CD4-positive, alpha-beta memory T cell (primary cell): ENCODE measurements at regions not wholly inside any gene's neighbourhood (a gene's known extent, or its start where the extent isn't known, plus 50 kb on each side); places are given as distances from the start of the nearest gene placed in this dataset.

Source experiments
- CTCF ChIA-PET: fragments of 350-600 bp; sonication (Branson Sonifier 250); formaldehyde crosslinking; loops from one replicate; lab custom pipeline; 2021; ENCODE audit warnings: inconsistent platforms; ENCODE audit not compliant: partially characterized antibody; lab: Charles Lee
- POLR2A ChIA-PET: fragments of 350-600 bp; sonication (Branson Sonifier 250); formaldehyde crosslinking; loops from one replicate; lab custom pipeline; 2021; ENCODE audit not compliant: partially characterized antibody; lab: Charles Lee
- DNase-seq, 5 donors: peaks; one replicate each; pipeline versions ENCODE4 v3.0.0 to v3.0.0-alpha.2; 2020 to 2022; ENCODE audit warnings: mixed read lengths in 1 of 5
- H3K27ac ChIP-seq: one replicate; pipeline ENCODE4 v1.7.0; 2013; ENCODE audit warnings: low read depth, low read length
- H3K27me3 ChIP-seq: 2 replicates; pipeline ENCODE4 v1.7.0; 2013; ENCODE audit warnings: mild to moderate bottlenecking, low read length, moderate library complexity; ENCODE audit not compliant: insufficient read depth
- H3K36me3 ChIP-seq: 2 replicates; pipeline ENCODE4 v1.7.0; 2013; ENCODE audit warnings: mild to moderate bottlenecking, low read length, moderate library complexity; ENCODE audit not compliant: insufficient read depth
- H3K4me1 ChIP-seq: 2 replicates; pipeline ENCODE4 v1.7.0; 2013; ENCODE audit warnings: mild to moderate bottlenecking, low read length, moderate library complexity; ENCODE audit not compliant: insufficient read depth
- H3K4me3 ChIP-seq, 2 donors: one replicate each; pipeline ENCODE4 v1.7.0; 2013; ENCODE audit warnings: low read length in 2 of 2, mild to moderate bottlenecking in 1 of 2
- H3K9me3 ChIP-seq, 2 donors: one replicate each; pipeline ENCODE4 v1.7.0; 2013; ENCODE audit warnings: low read length in 2 of 2, control low read depth in 1 of 2; ENCODE audit not compliant: control insufficient read depth in 1 of 2
- H3K27ac Mint-ChIP-seq, 7 donors: one replicate each; pipeline ENCODE4 v1.8.0; 2020 to 2021; ENCODE audit warnings: mixed read lengths in 7 of 7, mild to moderate bottlenecking in 6 of 7, inconsistent platforms in 3 of 7, moderate library complexity in 3 of 7
- H3K27me3 Mint-ChIP-seq, 2 donors: one replicate each; pipeline ENCODE4 v1.8.0; 2020 to 2021; ENCODE audit warnings: mixed read lengths in 2 of 2
- H3K36me3 Mint-ChIP-seq, 2 donors: one replicate each; pipeline ENCODE4 v1.8.0; 2020 to 2021; ENCODE audit warnings: mixed read lengths in 2 of 2, inconsistent platforms in 1 of 2, mild to moderate bottlenecking in 1 of 2
- H3K4me1 Mint-ChIP-seq, 4 donors: one replicate each; pipeline ENCODE4 v1.8.0; 2020 to 2021; ENCODE audit warnings: mixed read lengths in 4 of 4, mild to moderate bottlenecking in 1 of 4
- H3K4me3 Mint-ChIP-seq, 8 donors: one replicate each; pipeline ENCODE4 v1.8.0; 2020 to 2021; ENCODE audit warnings: mixed read lengths in 8 of 8, mild to moderate bottlenecking in 7 of 8, moderate library complexity in 6 of 8, inconsistent platforms in 3 of 8
- H3K9me3 Mint-ChIP-seq, 8 donors: one replicate each; pipeline ENCODE4 v1.8.0; 2020 to 2021; ENCODE audit warnings: mixed read lengths in 8 of 8, mild to moderate bottlenecking in 5 of 8, inconsistent platforms in 3 of 8, moderate library complexity in 1 of 8
- intact Hi-C: fragments of 100-400 bp; cut with micrococcal nuclease; formaldehyde crosslinking; loops from one replicate; pipeline ENCODE4 v1.15.1; 2023

DNA sequence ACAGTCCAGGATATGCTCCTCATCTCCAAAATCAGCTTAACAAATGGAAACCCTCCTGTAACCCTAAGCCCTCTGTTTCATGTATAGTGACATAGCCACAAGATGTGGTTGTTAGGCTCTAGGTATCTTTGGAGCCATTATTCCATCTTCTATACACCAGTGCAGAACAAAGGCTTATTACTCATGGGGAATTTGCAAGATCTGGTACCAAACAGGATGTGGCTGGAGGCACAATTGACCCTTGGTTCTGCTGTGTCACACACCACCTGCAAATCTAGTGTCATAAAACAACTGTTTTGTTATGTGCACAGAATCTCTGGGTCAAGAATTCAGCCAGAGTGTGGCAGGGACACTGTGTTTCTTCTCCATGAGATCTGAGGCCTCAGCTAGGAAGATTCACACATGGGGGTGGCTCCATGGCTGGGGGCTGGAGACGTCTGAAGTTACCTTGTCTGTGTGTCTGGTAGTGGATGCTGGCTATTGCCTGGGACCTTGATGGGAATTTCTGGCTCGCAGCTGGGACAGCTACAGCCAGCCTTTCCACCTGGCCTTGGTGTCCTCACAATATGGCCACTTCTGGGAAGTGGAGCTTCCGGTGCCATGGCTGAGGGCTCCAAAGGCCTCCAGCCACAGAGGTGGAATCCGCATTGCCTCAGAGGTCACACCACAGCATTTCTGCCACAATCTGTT, 369.9 kb downstream of the CDH26 start:
- POLR2A ChIA-PET = no interaction called here
- Histone ChIP-seq H3K9me3 (no peaks in the 10 kb centered on the region), H3K27ac (no peak overlapping the region), H3K27me3 (no peaks in the 10 kb centered on the region), H3K4me3 (no peak overlapping the region), H3K4me1 (no peaks in the 10 kb centered on the region), H3K36me3 (no peaks in the 10 kb centered on the region)
- CTCF ChIA-PET = no interaction called here
- H3K4me3 Mint-ChIP-seq = no peak overlapping the region
- no peak for DNase-seq
- no peaks in the 10 kb centered on the region for H3K9me3 Mint-ChIP-seq
- H3K36me3 Mint-ChIP-seq = no peaks in the 10 kb centered on the region
- H3K4me1 Mint-ChIP-seq = no peaks in the 10 kb centered on the region
- no peaks in the 10 kb centered on the region for H3K27me3 Mint-ChIP-seq
- intact Hi-C loops = no loop called here
- H3K27ac Mint-ChIP-seq = no peak overlapping the region

DNA sequence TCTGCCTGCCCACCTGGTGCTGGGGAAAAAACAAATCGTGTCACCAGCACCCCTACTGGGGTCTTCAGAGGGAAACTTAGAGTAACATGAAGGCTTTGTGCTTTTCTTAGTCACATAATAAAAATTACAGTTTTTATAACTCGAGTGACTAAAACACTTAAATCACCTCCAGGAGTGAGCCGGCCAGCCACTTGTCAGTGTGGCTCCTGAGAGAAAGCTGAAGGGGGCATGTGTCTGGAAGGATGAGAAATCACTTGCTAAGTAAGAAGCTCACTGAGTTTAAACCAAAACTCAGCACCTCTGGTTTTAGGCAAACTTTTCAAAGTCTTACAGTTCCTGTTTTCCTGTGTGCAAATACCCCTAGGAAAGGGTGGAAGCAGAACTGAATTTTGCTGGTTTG, 372.2 kb downstream of the CDH26 start:
- no peak for DNase-seq
- intact Hi-C loops = no loop called here
- Histone ChIP-seq H3K36me3 (no peaks in the 10 kb centered on the region), H3K4me1 (no peaks in the 10 kb centered on the region), H3K4me3 (no peak overlapping the region), H3K27ac (no peak overlapping the region), H3K27me3 (no peaks in the 10 kb centered on the region), H3K9me3 (no peaks in the 10 kb centered on the region)
- H3K4me3 Mint-ChIP-seq = no peak overlapping the region
- ChIA-PET CTCF (no interaction called here), POLR2A (no interaction called here)
- H3K27me3 Mint-ChIP-seq = no peaks in the 10 kb centered on the region
- no peak overlapping the region for H3K27ac Mint-ChIP-seq
- no peaks in the 10 kb centered on the region for H3K36me3 Mint-ChIP-seq
- H3K4me1 Mint-ChIP-seq = no peaks in the 10 kb centered on the region
- H3K9me3 Mint-ChIP-seq = no peaks in the 10 kb centered on the region

DNA sequence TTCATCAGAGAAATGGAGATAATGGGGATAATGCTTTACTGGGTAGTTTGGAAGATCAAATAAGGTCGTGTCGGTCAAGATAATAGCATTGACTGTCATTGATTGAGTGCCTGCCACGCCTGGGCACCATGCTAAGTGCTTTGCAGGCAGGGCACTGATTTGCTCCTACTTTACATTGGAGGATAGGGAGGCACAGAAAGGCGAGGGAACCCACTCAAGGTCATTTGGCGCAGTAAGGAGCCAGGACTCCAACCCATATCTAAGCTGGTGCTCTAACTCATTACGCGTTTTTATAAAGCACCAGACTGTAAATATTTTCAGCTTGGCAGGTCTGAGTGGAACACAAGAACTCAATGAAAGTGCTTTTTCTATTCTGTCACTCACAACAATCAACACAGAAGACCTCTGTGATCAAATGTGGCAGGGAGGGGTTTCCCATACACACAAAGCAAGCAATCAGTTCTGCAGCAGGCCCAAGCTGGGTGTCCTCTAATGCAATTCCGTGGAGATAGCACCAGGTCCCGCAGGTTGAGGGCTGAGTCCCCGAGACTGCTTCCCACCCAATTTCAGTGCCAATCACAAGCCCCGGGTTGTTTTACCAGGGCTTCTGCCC, 373.6 kb downstream of the CDH26 start:
- peaks cover 0 to 1% (median 0%) of the 10 kb centered on the region in 8 donors for H3K9me3 Mint-ChIP-seq
- Histone ChIP-seq H3K27ac (no peak overlapping the region), H3K9me3 (no peaks in the 10 kb centered on the region), H3K4me3 (no peak overlapping the region), H3K36me3 (no peaks in the 10 kb centered on the region), H3K27me3 (no peaks in the 10 kb centered on the region), H3K4me1 (no peaks in the 10 kb centered on the region)
- no peak overlapping the region for H3K27ac Mint-ChIP-seq
- ChIA-PET POLR2A (no interaction called here), CTCF (no interaction called here)
- no peaks in the 10 kb centered on the region for H3K4me1 Mint-ChIP-seq
- intact Hi-C loops = no loop called here
- no peak for DNase-seq
- H3K36me3 Mint-ChIP-seq = no peaks in the 10 kb centered on the region
- peaks cover 0 to 2% of the 10 kb centered on the region in 2 donors for H3K27me3 Mint-ChIP-seq
- no peak overlapping the region for H3K4me3 Mint-ChIP-seq

- POLR2A ChIA-PET = no interaction called here
- no peak overlapping the region for H3K27ac Mint-ChIP-seq
- peaks cover 0 to 2% of the 10 kb centered on the region in 2 donors for H3K27me3 Mint-ChIP-seq
- CTCF ChIA-PET = no interaction called here
- Histone ChIP-seq H3K36me3 (no peaks in the 10 kb centered on the region), H3K4me1 (no peaks in the 10 kb centered on the region), H3K4me3 (no peak overlapping the region), H3K27me3 (no peaks in the 10 kb centered on the region), H3K9me3 (no peaks in the 10 kb centered on the region), H3K27ac (no peak overlapping the region)
- H3K36me3 Mint-ChIP-seq = no peaks in the 10 kb centered on the region
- H3K4me1 Mint-ChIP-seq = no peaks in the 10 kb centered on the region
- intact Hi-C loops = no loop called here
- no peak for DNase-seq
- no peak overlapping the region for H3K4me3 Mint-ChIP-seq
- peaks cover 0 to 1% (median 0%) of the 10 kb centered on the region in 8 donors for H3K9me3 Mint-ChIP-seq
Measured at GRCh38 chr20:60332523-60332922, 374.3 kb downstream of the CDH26 start.

GRCh38 chr20:60334911-60335310, 376.7 kb downstream of the CDH26 start:
- Mint-ChIP-seq H3K9me3 (peaks cover 0 to 1% (median 0%) of the 10 kb centered on the region in 8 donors), H3K4me3 (no peak overlapping the region), H3K36me3 (no peaks in the 10 kb centered on the region), H3K4me1 (no peaks in the 10 kb centered on the region), H3K27me3 (peaks cover 1 to 2% of the 10 kb centered on the region in 2 donors), H3K27ac (no peak overlapping the region)
- ChIA-PET CTCF (no interaction called here), POLR2A (no interaction called here)
- Histone ChIP-seq H3K36me3 (no peaks in the 10 kb centered on the region), H3K27ac (no peak overlapping the region), H3K9me3 (no peaks in the 10 kb centered on the region), H3K4me1 (no peaks in the 10 kb centered on the region), H3K4me3 (no peak overlapping the region), H3K27me3 (no peaks in the 10 kb centered on the region)
- DNase-seq = no peak
- intact Hi-C loops = no loop called here

DNA sequence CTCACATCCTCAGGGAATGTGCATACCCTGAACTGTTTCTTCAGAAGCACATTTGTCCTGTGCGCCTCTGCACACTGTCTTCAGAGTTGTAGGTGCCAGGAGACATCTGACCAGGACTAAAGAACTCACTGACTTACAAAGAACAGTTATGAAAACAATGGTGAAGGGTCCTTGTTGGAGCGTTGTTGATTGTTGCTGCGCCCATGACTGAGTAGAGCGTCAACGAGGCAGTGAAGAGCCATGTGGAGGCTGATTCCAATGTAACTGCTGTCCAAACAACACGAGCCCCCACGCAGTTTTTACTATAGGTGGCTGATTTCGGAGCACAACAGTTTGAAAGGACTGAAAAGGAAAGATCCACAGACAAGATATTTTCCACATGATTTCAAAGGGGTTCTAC, 380.3 kb downstream of the CDH26 start:
- no peaks in the 10 kb centered on the region for H3K27me3 ChIP-seq
- Mint-ChIP-seq H3K36me3 (no peaks in the 10 kb centered on the region), H3K27me3 (peaks cover 2 to 3% of the 10 kb centered on the region in 2 donors), H3K4me1 (no peaks in the 10 kb centered on the region), H3K4me3 (no peak overlapping the region), H3K27ac (no peak overlapping the region), H3K9me3 (peaks cover 0 to 1% (median 0%) of the 10 kb centered on the region in 8 donors)
- ChIA-PET CTCF (no interaction called here), POLR2A (no interaction called here)
- intact Hi-C loops = no loop called here
- H3K27ac ChIP-seq = no peak overlapping the region
- no peak overlapping the region for H3K4me3 ChIP-seq
- no peak for DNase-seq
- H3K9me3 ChIP-seq = no peaks in the 10 kb centered on the region
- H3K36me3 ChIP-seq = no peaks in the 10 kb centered on the region
- no peaks in the 10 kb centered on the region for H3K4me1 ChIP-seq

GRCh38 chr20:60339738-60340137, 381.5 kb downstream of the CDH26 start:
- H3K27ac Mint-ChIP-seq = no peak overlapping the region
- peaks cover 0 to 1% (median 0%) of the 10 kb centered on the region in 8 donors for H3K9me3 Mint-ChIP-seq
- no peak for DNase-seq
- Histone ChIP-seq H3K4me3 (no peak overlapping the region), H3K4me1 (no peaks in the 10 kb centered on the region), H3K9me3 (no peaks in the 10 kb centered on the region), H3K36me3 (no peaks in the 10 kb centered on the region), H3K27me3 (no peaks in the 10 kb centered on the region), H3K27ac (no peak overlapping the region)
- no peak overlapping the region for H3K4me3 Mint-ChIP-seq
- H3K27me3 Mint-ChIP-seq = peaks cover 3 to 4% of the 10 kb centered on the region in 2 donors
- H3K36me3 Mint-ChIP-seq = no peaks in the 10 kb centered on the region
- CTCF ChIA-PET = no interaction called here
- H3K4me1 Mint-ChIP-seq = no peaks in the 10 kb centered on the region
- POLR2A ChIA-PET = no interaction called here
- intact Hi-C loops = no loop called here
